ENCODE measurements at regions not wholly inside any gene's neighbourhood (a gene's known extent, or its start where the extent isn't known, plus 50 kb on each side); places are given as distances from the start of the nearest gene placed in this dataset.

- TF ChIP-seq CTCF (conservative IDR thresholded peaks at IDR 0.05 in 1 of 2, IDR thresholded peaks at IDR 0.05 in 1 of 2; ENCODE audit: extremely low read depth in 1 of 2, insufficient read depth in 1 of 2, low read depth in 1 of 2, low read length in 2 of 2) (no peak), EZH2 (IDR thresholded peaks at IDR 0.05; ENCODE audit: borderline replicate concordance, low read length) (no peak)
Observed at GRCh38 chr10:28137907-28138880, 139.3 kb upstream of the ODAD2 start.
